H9 (cell line): ENCODE measurements at regions not wholly inside any gene's neighbourhood (a gene's known extent, or its start where the extent isn't known, plus 50 kb on each side); places are given as distances from the start of the nearest gene placed in this dataset.

Experiments
- DNase-seq: peaks from one replicate; pipeline ENCODE4 v3.0.0-alpha.2; 2017
- H2AFZ ChIP-seq: one replicate; pipeline ENCODE4 v1.6.1; 2013; ENCODE audit warnings: mild to moderate bottlenecking, low read length, control low read depth, moderate library complexity
- H2AK5ac ChIP-seq: 2 replicates; pipeline ENCODE4 v1.6.1; 2013; ENCODE audit warnings: low read length, control low read depth, mixed read lengths; ENCODE audit not compliant: insufficient read length
- H2BK120ac ChIP-seq: one replicate; pipeline ENCODE4 v1.6.1; 2013; ENCODE audit warnings: low read depth, mild to moderate bottlenecking, low read length, control low read depth, inconsistent platforms; ENCODE audit not compliant: poor library complexity, severe bottlenecking
- H2BK12ac ChIP-seq: 2 replicates; pipeline ENCODE4 v1.6.1; 2013; ENCODE audit warnings: low read length, control low read depth, mixed read lengths, low read depth; ENCODE audit not compliant: insufficient read length
- H2BK15ac ChIP-seq: 2 replicates; pipeline ENCODE4 v1.6.1; 2013; ENCODE audit warnings: low read depth, low read length, control low read depth
- H2BK20ac ChIP-seq: one replicate; pipeline ENCODE4 v1.6.1; 2013; ENCODE audit warnings: low read depth, mild to moderate bottlenecking, low read length, control low read depth, inconsistent platforms; ENCODE audit not compliant: poor library complexity, severe bottlenecking
- H2BK5ac ChIP-seq: 2 replicates; pipeline ENCODE4 v1.6.1; 2013; ENCODE audit warnings: low read length, control low read depth, mixed read lengths; ENCODE audit not compliant: insufficient read length
- H3K14ac ChIP-seq: 2 replicates; pipeline ENCODE4 v1.6.1; 2013; ENCODE audit warnings: low read length, control low read depth; ENCODE audit not compliant: insufficient read depth
- H3K18ac ChIP-seq: 2 replicates; pipeline ENCODE4 v1.6.1; 2013; ENCODE audit warnings: low read depth, mild to moderate bottlenecking, mixed read lengths, low read length, control low read depth; ENCODE audit not compliant: insufficient read length
- H3K23ac ChIP-seq: 2 replicates; pipeline ENCODE4 v1.6.1; 2013; ENCODE audit warnings: low read length, control low read depth, mixed read lengths, low read depth; ENCODE audit not compliant: insufficient read length
- H3K23me2 ChIP-seq: 2 replicates; pipeline ENCODE4 v1.6.1; 2013; ENCODE audit warnings: low read depth, mild to moderate bottlenecking, mixed read lengths, low read length, control low read depth; ENCODE audit not compliant: insufficient read length, poor library complexity, severe bottlenecking
- H3K27ac ChIP-seq: 2 replicates; pipeline ENCODE4 v1.5.1; 2013; ENCODE audit warnings: low read length, control low read depth, mixed read lengths, low read depth; ENCODE audit not compliant: insufficient read length
- H3K27me3 ChIP-seq: 2 replicates; pipeline ENCODE4 v1.6.1; 2013; ENCODE audit warnings: low read length, control low read depth, inconsistent platforms; ENCODE audit not compliant: insufficient read depth
- H3K4ac ChIP-seq: 2 replicates; pipeline ENCODE4 v1.6.1; 2013; ENCODE audit warnings: low read depth, mild to moderate bottlenecking, control low read depth, inconsistent platforms, low read length, moderate library complexity
- H3K4me1 ChIP-seq: 2 replicates; pipeline ENCODE4 v1.6.1; 2013; ENCODE audit warnings: low read length, control low read depth, inconsistent platforms; ENCODE audit not compliant: insufficient read depth
- H3K4me2 ChIP-seq: 2 replicates; pipeline ENCODE4 v1.6.1; 2013; ENCODE audit warnings: low read length, control low read depth, mixed read lengths; ENCODE audit not compliant: insufficient read length, insufficient read depth
- H3K56ac ChIP-seq: 2 replicates; pipeline ENCODE4 v1.6.1; 2013; ENCODE audit warnings: low read depth, mild to moderate bottlenecking, mixed read lengths, low read length, control low read depth; ENCODE audit not compliant: insufficient read length
- H3K79me1 ChIP-seq: 2 replicates; pipeline ENCODE4 v1.6.1; 2013; ENCODE audit warnings: low read depth, mild to moderate bottlenecking, moderate library complexity, low read length, control low read depth, inconsistent platforms; ENCODE audit not compliant: insufficient read depth, poor library complexity, severe bottlenecking
- H3K79me2 ChIP-seq: 2 replicates; pipeline ENCODE4 v1.6.1; 2013; ENCODE audit warnings: low read length, control low read depth, inconsistent platforms; ENCODE audit not compliant: insufficient read depth
- H3K9ac ChIP-seq: 2 replicates; pipeline ENCODE4 v1.6.1; 2013; ENCODE audit warnings: low read length, control low read depth, mixed read lengths; ENCODE audit not compliant: insufficient read length; ENCODE audit errors: extremely low read depth
- H3K9me3 ChIP-seq: one replicate; pipeline ENCODE4 v1.6.1; 2013; ENCODE audit warnings: low read depth, low read length, inconsistent platforms; ENCODE audit not compliant: control insufficient read depth
- H3T11ph ChIP-seq: one replicate; pipeline ENCODE4 v1.6.1; 2013; ENCODE audit warnings: mild to moderate bottlenecking, low read length, control low read depth, inconsistent platforms
- H4K20me1 ChIP-seq: one replicate; pipeline ENCODE4 v1.6.1; 2013; ENCODE audit not compliant: control insufficient read depth, insufficient read length, insufficient read depth
- H4K5ac ChIP-seq: 2 replicates; pipeline ENCODE4 v1.6.1; 2013; ENCODE audit warnings: low read depth, mild to moderate bottlenecking, mixed read lengths, low read length, control low read depth; ENCODE audit not compliant: insufficient read length
- H4K8ac ChIP-seq: replicated peaks from 2 replicates; pipeline ENCODE4 v1.6.1; 2013; ENCODE audit warnings: low read length, control low read depth, mixed read lengths, low read depth; ENCODE audit not compliant: insufficient read length
- H4K91ac ChIP-seq: 2 replicates; pipeline ENCODE4 v1.6.1; 2013; ENCODE audit warnings: low read depth, mild to moderate bottlenecking, moderate library complexity, mixed read lengths, low read length, control low read depth; ENCODE audit not compliant: insufficient read length
- H3K27ac Mint-ChIP-seq, 3 experiments: 2 replicates in 2 of 3; 3 replicates in 1 of 3; pipeline ENCODE4 v1.8.0; 2020 to 2021; ENCODE audit warnings: mixed read lengths in 3 of 3, mild to moderate bottlenecking in 1 of 3, moderate library complexity in 1 of 3
- H3K27me3 Mint-ChIP-seq: 2 replicates; pipeline ENCODE4 v1.8.0; 2021; ENCODE audit warnings: low read depth, mild to moderate bottlenecking, moderate library complexity, mixed read lengths
- H3K36me3 Mint-ChIP-seq, 3 experiments: 2 replicates in 2 of 3; 3 replicates in 1 of 3; pipeline ENCODE4 v1.8.0; 2020 to 2021; ENCODE audit warnings: low read depth in 3 of 3, mixed read lengths in 3 of 3; ENCODE audit not compliant: insufficient read depth in 1 of 3
- H3K4me1 Mint-ChIP-seq, 2 experiments: 2 replicates each; pipeline ENCODE4 v1.8.0; 2020; ENCODE audit warnings: mixed read lengths in 2 of 2
- H3K4me3 Mint-ChIP-seq, 2 experiments: 2 replicates in 1 of 2; 3 replicates in 1 of 2; pipeline ENCODE4 v1.8.0; 2020 to 2021; ENCODE audit warnings: mild to moderate bottlenecking in 2 of 2, mixed read lengths in 2 of 2, moderate library complexity in 1 of 2
- H3K9me3 Mint-ChIP-seq, 2 experiments: 2 replicates in 1 of 2; 3 replicates in 1 of 2; pipeline ENCODE4 v1.8.0; 2020; ENCODE audit warnings: mild to moderate bottlenecking in 2 of 2, mixed read lengths in 2 of 2, moderate library complexity in 1 of 2
- CTCF ChIP-seq: fragments of 200-600 bp; sonication (generic); conservative IDR thresholded peaks from 3 replicates; pipeline ENCODE4 v1.8.0; 2021; ENCODE audit warnings: antibody characterized with exemption, mild to moderate bottlenecking
- WGBS: extraction: QIAGEN DNeasy Blood & Tissue Kit; methylation state at CpG from one replicate; pipeline ENCODE4 v1.1.7; 2013; ENCODE audit warnings: missing lambda C conversion rate, low lambda C conversion rate, mixed read lengths; ENCODE audit not compliant: insufficient read length; ENCODE audit errors: extremely low coverage; 5-methylcytosine and 5-hydroxymethylcytosine counted together

- Histone ChIP-seq H2BK120ac (no peak overlapping the region), H3T11ph (no peak overlapping the region), H3K79me2 (no peaks in the 10 kb centered on the region), H3K23ac (no peak overlapping the region), H2BK20ac (no peak overlapping the region), H3K79me1 (no peaks in the 10 kb centered on the region), H3K4ac (no peak overlapping the region), H4K20me1 (no peaks in the 10 kb centered on the region), H3K18ac (no peak overlapping the region), H3K9ac (no peak overlapping the region), H3K9me3 (no peaks in the 10 kb centered on the region), H3K14ac (no peak overlapping the region), H3K27ac (no peak overlapping the region), H2AK5ac (no peak overlapping the region), H2BK5ac (no peak overlapping the region), H4K91ac (no peak overlapping the region), H2BK12ac (no peak overlapping the region), H2BK15ac (no peak overlapping the region), H3K23me2 (no peaks in the 10 kb centered on the region), H3K56ac (no peak overlapping the region), H4K5ac (no peak overlapping the region), H3K4me1 (no peaks in the 10 kb centered on the region), H3K27me3 (no peaks in the 10 kb centered on the region), H3K4me2 (no peak overlapping the region), H4K8ac (no peak overlapping the region), H2AFZ (no peak overlapping the region)
- TF ChIP-seq CTCF, result no peak
- Mint-ChIP-seq H3K27me3 (no peaks in the 10 kb centered on the region), H3K4me1 (peaks cover 18 to 20% of the 10 kb centered on the region in 2 experiments), H3K9me3 (peaks cover 36 to 58% of the 10 kb centered on the region in 2 experiments), H3K36me3 (peaks cover 0 to 9% (median 3%) of the 10 kb centered on the region in 3 experiments; a peak in 3 of 7 replicates), H3K27ac (no peak overlapping the region), H3K4me3 (no peak overlapping the region)
- DNase-seq, result no peak
- no CpG with 5 or more reads among the region's 2 CpGs for WGBS
Measured at GRCh38 chrX:41973208-41973607, 49.9 kb upstream of the CASK start.
